GM21390 (cell line): ENCODE measurements at regions not wholly inside any gene's neighbourhood (a gene's known extent, or its start where the extent isn't known, plus 50 kb on each side); places are given as distances from the start of the nearest gene placed in this dataset.

Experiments used
- ATAC-seq: cut with Tn5 transposase; IDR thresholded peaks from one replicate; pipeline ENCODE4 v1.9.1; 2021; ENCODE audit not compliant: unreplicated experiment

- no peak for ATAC-seq
Measured at GRCh38 chr11:116643521-116643920, 129.3 kb downstream of the BUD13 start.

DNA sequence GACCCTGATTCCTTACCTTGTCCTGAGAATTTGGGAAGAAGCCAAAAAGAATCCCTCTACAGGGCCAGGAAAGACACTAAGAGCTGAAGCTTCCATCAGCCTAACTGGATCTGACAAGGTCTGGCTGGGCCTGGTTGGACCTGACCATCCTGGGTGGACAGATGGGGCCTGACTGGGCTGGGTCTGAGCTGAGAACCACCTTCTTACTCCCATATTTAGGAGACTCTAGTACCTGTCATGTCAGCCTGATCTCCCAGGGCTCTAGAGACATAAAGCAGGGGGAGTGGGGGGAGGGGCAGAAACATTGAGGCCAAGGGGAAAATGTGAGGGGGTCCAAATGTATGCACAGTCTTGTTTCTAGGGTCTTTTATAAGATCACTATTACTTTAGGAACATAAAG is 129.9 kb downstream of the BUD13 start:
- ATAC-seq, result no peak

- ATAC-seq, result no peak
Measured at GRCh38 chr11:116642481-116642880, 130.3 kb downstream of the BUD13 start.

GRCh38 chr11:116641561-116642045 is 131.2 kb downstream of the BUD13 start:
- ATAC-seq, result no peak

DNA sequence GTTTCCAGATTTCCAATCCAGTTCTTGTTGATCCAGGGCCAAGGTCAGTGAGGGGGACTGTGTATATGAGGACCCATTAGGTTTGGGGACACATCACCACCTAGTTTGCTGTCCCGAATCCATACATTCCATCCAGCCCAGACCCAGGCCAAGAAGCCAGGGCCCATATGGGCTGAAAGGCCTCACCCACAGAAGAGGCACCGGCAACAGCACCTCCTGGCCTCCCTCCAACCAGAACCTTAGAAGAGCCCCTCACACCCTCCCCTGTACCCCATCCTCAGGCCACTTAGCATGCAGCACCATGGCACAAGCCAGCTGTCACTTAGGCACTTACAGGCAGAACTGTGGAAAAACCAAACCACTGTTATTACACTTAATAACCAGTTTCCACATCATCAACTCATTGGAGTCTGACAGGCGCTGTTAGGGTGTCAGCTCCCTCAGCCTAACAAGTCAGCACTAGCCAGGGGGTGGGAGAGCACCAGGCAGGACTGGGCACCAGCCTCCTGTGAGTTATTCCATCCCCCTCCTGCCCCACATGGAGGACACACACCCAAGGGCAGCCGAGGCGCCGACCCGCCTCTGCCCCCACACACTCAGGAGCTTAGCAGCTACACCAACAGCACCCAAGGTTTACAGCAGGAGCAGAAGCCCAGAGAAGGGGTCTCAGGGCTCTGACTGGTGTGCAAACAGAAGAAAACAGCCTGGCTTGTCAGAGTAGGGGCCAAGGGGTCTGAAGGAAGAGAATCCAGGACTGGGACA is 132.0 kb downstream of the BUD13 start:
- no peak for ATAC-seq

GRCh38 chr11:116638463-116638862 is 134.3 kb downstream of the BUD13 start:
- ATAC-seq, result no peak

GRCh38 chr11:116637766-116638165 is 135.0 kb downstream of the BUD13 start:
- no peak for ATAC-seq

GRCh38 chr11:116636341-116636929 is 136.4 kb downstream of the BUD13 start:
- no peak for ATAC-seq

GRCh38 chr11:116631201-116631600 is 141.6 kb downstream of the BUD13 start:
- ATAC-seq, result no peak

DNA sequence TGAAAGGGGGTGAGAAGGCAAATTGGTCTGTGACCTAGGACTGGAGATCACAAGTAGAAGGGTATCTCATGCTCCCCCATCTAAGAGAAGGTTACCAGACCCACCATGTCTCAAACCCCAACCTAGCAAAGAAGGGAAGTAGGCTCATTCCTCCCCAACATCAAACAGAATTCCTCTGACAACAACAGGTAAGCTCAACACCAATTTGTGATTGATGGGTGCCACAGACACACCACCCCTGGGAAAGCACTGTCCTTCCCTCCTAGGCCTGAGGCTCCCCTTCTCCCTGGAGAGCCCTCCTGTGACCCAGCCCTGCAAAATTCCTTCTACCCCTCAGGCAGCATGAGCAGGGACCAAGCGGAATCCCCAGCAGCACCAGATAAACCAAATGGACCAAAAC is 154.3 kb downstream of the BUD13 start:
- no peak for ATAC-seq

DNA sequence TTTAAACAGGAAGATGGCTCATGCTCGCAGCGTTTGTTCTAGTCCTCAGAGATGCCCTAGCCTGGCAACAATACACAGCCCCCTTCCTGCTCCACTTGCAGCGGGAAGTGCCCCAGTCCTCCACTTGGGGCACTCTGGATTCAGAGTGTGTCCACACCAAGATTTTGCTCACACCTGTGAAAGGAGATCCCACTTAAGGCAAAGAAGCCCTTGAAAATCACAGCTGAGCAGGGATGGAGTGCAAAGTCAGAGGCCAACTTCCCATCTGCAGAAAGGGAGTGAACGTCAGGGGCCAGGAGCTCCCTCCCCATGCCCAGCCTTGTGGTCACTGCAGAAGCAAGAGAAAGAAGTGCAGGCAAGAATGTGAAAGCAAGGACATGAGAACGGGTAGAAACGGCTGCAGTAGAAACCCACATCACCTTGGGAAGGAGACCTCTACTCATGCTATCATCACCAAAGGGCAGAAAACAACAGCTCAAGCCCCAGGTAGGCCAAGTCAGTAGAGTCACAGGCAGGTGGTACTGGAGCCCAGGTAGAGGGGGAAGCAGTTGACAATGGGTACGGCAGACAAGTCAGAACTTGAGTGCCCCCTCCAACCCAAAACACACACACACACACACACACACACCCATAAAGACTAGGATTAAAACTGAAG is 157.4 kb downstream of the BUD13 start:
- ATAC-seq, result no peak

DNA sequence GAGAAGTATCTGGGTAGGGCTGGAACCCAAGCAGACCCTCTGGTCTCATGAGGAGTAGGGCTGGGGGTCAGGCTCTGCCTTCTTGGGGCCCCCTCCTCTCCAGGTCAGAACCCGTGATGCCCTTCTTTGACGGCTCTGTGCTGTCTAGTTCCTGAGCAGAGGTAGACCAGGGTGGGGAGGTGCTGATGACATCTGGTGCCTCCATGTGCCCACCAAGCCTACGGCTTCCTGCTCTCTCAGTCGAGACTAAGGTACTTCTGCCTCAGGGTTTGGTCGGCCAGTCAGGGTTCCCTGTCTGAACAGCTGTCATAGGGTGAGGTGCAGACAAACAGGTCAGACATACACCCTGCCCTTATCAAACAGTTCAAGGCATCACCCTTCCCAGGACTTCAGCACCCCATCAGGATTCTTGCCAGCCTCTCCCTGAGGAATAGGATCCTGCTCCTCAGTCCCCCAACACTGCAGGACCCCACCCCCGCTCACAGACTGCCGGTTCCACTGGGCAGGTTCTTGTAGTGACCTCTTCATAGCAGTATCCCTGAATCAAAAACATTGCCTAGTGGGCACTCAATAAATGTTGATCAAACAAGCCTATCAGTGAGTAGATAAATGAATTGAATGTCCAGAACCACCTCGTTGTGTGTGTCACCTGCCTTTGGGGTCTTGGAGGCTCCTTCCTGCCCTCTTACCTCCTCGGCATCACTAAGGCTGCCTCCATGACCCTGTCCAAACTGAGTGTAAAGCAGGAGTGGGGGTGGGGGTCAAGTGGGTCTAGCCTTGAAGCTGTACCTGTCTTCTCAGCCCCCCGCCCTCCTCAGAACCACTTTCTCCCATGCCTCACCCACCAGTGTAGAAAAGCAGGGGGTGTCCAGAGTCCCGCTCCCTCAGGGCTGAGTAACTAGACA is 158.2 kb downstream of the BUD13 start:
- no peak for ATAC-seq

GRCh38 chr11:116613206-116613875 is 159.4 kb downstream of the BUD13 start:
- ATAC-seq, result no peak

GRCh38 chr11:116611998-116612620 is 160.7 kb downstream of the BUD13 start:
- no peak for ATAC-seq

- no peak for ATAC-seq
Measured at GRCh38 chr11:116610190-116610589, 162.6 kb downstream of the BUD13 start.

GRCh38 chr11:116607027-116607426 is 165.8 kb downstream of the BUD13 start:
- no peak for ATAC-seq

DNA sequence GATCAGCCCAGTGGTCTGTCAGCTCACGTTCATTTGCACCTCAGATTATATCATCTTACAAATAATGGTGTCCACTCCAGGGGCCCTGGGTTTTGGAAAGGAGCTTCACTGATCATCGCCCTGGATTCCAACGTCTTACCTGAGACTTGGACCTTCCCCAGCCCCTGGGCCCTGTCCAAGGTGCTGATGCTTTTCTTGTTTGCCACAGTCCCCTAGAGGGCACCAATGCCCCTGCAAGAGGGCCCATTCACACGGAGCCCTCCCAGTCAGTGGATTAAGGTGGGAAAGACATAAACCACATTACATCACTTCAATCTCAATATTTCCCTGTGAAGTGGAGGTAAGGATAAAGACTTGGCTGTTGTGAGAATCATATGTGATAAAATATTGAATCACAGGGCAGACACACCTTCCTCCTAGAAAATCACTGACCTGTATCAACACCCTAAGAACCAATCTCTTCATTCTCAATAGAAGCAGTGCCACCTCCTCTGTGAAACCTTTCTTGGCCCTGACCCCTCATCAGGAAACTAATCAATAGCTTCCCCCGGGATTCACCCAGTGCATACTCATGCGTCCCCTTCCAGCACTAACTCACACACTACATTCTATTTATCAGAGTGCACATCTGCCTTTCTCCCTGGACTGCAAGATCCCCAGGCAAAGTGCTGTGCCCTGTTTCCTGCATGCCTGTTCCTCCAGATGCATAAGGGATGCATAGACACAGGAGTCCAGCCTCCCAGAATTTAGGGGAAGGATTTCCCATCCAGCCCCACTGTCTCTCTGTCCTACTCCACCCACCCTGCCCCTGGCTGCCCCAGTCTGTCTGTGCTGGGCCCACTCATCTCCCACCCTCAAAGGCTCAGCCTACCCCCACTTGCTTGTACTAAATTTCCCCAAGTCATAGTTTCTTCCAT is 167.0 kb downstream of the BUD13 start:
- no peak for ATAC-seq

- ATAC-seq, result no peak
Measured at GRCh38 chr11:116603728-116604323, 169.0 kb downstream of the BUD13 start.

DNA sequence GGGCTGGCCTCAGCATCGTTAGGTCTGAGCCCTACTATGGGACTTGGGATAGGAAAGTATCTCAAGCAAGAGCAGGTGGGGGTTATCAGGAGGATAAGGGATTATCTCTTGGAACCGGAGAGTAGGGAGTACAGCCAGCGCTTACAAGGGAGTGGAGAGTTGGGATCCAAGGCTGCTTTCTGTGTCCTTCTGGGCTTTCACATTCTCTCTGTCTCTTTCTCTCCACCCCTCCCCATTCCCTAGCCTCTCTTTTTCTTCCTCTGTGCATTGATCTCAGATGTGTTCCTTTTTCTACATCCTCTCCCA is 170.2 kb downstream of the BUD13 start:
- ATAC-seq, result no peak
